Panc1 (cell line): ENCODE measurements at regions not wholly inside any gene's neighbourhood (a gene's known extent, or its start where the extent isn't known, plus 50 kb on each side); places are given as distances from the start of the nearest gene placed in this dataset.

ENCODE experiments used
- POLR2AphosphoS5 ChIP-seq: IDR thresholded peaks from 2 replicates; pipeline ENCODE4 v1.6.1; 2012; ENCODE audit warnings: mild to moderate bottlenecking, low read depth, low read length, moderate library complexity
- TCF7L2 ChIP-seq: IDR thresholded peaks from 2 replicates; pipeline ENCODE4 v1.6.1; 2011; ENCODE audit warnings: mild to moderate bottlenecking, low read depth, low read length, inconsistent platforms
- TF ChIP-seq, protein P1 (sequence below): fragments of 450-650 bp; IDR thresholded peaks from 2 replicates; pipeline ENCODE4 v1.5.1; 2017; ENCODE audit warnings: mild to moderate bottlenecking
- TF ChIP-seq, protein P2 (sequence below), 2 experiments: IDR thresholded peaks; 2 replicates each; pipeline ENCODE4 v1.6.1; 2011 to 2012; ENCODE audit warnings: low read depth in 2 of 2, control low read depth in 1 of 2, low read length in 1 of 2, mild to moderate bottlenecking in 1 of 2, moderate library complexity in 1 of 2; ENCODE audit not compliant: insufficient read depth in 1 of 2

DNA sequence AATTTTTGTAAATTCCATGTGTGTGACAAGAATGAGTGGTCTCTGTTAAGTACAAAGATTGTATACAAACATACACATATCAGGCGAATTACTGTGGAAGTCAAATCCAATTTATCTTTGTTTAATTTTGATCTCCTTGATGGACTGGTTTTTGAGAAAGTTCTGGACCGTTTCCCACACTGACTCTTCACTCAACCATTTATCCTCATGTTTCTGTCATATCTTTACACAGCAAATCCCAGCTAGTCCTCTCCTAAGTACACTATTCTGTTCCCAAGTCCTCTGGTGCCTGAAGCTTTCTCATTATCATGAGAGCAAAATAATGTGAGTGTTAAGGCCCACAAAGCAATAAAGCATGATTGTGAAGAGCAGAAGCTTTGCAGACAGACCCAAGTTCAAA, 189.9 kb downstream of the WNT5A start:
- TF ChIP-seq, protein P1, sequence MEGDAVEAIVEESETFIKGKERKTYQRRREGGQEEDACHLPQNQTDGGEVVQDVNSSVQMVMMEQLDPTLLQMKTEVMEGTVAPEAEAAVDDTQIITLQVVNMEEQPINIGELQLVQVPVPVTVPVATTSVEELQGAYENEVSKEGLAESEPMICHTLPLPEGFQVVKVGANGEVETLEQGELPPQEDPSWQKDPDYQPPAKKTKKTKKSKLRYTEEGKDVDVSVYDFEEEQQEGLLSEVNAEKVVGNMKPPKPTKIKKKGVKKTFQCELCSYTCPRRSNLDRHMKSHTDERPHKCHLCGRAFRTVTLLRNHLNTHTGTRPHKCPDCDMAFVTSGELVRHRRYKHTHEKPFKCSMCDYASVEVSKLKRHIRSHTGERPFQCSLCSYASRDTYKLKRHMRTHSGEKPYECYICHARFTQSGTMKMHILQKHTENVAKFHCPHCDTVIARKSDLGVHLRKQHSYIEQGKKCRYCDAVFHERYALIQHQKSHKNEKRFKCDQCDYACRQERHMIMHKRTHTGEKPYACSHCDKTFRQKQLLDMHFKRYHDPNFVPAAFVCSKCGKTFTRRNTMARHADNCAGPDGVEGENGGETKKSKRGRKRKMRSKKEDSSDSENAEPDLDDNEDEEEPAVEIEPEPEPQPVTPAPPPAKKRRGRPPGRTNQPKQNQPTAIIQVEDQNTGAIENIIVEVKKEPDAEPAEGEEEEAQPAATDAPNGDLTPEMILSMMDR = no peak
- TF ChIP-seq TCF7L2 (no peak), POLR2AphosphoS5 (no peak)
- TF ChIP-seq, protein P2, sequence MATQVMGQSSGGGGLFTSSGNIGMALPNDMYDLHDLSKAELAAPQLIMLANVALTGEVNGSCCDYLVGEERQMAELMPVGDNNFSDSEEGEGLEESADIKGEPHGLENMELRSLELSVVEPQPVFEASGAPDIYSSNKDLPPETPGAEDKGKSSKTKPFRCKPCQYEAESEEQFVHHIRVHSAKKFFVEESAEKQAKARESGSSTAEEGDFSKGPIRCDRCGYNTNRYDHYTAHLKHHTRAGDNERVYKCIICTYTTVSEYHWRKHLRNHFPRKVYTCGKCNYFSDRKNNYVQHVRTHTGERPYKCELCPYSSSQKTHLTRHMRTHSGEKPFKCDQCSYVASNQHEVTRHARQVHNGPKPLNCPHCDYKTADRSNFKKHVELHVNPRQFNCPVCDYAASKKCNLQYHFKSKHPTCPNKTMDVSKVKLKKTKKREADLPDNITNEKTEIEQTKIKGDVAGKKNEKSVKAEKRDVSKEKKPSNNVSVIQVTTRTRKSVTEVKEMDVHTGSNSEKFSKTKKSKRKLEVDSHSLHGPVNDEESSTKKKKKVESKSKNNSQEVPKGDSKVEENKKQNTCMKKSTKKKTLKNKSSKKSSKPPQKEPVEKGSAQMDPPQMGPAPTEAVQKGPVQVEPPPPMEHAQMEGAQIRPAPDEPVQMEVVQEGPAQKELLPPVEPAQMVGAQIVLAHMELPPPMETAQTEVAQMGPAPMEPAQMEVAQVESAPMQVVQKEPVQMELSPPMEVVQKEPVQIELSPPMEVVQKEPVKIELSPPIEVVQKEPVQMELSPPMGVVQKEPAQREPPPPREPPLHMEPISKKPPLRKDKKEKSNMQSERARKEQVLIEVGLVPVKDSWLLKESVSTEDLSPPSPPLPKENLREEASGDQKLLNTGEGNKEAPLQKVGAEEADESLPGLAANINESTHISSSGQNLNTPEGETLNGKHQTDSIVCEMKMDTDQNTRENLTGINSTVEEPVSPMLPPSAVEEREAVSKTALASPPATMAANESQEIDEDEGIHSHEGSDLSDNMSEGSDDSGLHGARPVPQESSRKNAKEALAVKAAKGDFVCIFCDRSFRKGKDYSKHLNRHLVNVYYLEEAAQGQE (IDR thresholded peaks at IDR 0.05; ENCODE audit: insufficient read depth in 1 of 2, low read depth in 2 of 2, low read length in 1 of 2) = no peak
